ENCODE measurements at regions not wholly inside any gene's neighbourhood (a gene's known extent, or its start where the extent isn't known, plus 50 kb on each side); places are given as distances from the start of the nearest gene placed in this dataset.

DNA sequence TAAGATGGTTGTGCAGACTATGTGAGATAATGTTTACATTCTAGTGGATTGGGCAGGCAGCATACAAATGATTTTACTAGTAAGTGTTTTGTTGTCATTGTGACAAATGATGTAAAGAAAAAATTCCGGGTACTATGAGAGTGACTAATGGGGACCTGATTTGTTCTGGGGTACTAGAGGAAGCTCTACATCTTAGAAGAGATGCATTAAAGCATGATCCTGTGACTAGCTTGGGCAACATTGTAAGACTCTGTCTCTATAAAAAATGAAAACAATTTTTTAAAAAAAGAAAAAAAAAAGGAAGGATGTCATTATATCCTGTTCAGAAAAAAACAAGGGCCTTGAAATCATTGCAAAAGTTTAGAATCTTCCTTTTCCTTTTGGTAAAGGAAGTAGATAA lies 58.1 kb upstream of the MYRIP start:
- no peak for DNase-seq

DNA sequence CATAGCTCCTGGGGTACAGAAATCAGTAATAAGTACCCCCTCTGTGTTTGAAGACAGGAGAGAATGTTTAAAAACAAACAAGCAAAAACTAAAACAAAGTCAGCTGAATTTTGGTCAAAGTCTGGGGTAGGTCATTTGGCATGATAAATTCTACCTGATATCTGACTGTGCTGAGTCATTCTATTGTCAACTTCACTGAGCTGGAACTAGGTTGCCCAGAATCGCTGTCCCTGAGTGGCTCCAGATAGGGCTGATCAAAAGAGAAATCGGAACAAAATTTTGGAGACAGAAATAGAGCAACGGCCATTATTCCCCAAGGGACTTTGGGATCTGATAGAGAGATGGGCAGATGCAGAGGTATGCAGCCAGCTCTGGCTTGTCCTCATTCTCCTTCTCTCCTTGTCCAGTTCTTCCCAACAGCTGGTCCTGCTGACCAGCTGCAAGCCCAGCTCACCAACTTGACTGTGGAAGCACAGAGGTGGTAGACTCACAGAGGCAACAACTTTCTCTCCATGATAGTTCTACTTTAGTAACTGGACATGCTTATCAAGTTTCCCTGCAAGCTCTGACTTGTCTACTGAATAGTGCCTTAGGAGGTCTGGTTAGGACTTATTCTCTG lies 57.3 kb upstream of the MYRIP start:
- DNase-seq: no peak

DNA sequence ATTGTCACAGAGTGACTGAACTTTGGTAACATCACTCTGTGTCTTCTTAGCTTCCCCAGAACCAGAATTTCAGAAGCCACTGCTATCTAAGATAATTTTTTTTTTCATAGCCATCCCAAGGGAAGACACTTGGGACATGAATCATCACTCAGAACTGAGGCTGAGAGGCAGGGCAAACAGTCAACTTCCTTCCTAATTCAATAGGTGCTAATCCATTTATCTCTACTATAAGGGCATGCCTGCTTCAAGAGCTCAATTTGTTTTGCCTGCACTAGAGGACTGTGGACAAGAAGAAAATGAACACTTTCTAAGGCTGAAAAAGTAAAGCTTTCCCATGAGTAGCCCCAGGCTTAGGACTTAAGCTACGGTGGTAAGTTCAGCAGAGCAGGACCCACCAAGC lies 56.7 kb upstream of the MYRIP start:
- no peak for DNase-seq

DNA sequence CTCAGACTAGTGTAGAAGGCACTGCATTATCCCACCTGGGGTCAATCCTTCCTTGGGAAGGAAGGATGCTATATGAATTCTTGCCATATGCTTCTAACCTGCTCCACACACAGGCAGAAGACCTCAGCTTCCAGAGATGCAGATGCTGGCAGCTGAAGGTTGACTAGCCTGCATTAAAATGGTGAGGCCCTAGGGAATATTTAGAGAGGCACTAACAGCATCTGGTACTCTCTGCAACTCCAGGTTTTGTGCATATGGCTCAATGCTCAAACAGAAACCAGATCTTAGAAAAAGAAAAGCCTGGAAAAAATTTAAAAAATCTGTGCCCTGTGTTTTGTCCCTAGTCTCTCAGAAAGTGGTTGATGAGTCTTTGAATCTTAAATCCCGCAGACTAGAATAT lies 56.0 kb upstream of the MYRIP start:
- DNase-seq: peak in 1 of 3 experiments; percentile 11

DNA sequence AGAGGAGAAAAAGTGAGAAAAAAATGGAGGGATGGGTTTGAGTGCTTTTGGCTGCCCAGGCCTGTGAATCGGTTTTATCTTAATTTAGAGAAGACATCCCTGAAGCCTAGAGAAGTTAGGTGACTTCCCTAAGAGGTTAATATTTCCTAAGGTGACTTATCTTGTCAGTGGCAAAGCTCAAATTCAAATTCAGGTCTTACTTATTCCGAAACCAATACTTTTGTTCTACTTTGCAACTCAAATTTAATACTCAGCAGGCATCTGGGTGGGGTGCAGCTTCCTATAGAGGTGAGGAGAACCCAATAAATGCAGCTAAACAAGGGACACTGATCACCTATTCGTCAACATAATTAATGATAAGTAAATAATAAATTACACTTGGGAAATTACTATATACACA lies 54.9 kb upstream of the MYRIP start:
- no peak for DNase-seq

DNA sequence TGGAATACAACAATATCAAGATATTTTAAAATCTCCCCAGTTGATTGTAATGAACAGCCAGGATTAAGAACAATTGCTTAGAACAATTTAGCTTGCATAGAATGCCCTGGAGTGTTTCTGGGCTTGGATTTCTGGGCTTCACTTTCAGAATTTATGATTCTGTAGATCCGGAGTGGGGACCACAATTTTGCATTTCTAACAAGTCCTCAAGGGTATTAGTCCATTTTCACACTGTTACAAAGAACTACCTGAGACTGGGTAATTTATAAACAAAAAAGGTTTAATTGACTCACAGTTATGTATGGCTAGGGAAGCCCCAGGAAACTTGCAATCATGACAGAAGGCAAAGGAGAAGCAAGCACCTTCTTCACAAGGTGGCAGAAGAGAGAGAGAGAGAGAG lies 54.3 kb upstream of the MYRIP start:
- DNase-seq: no peak

DNA sequence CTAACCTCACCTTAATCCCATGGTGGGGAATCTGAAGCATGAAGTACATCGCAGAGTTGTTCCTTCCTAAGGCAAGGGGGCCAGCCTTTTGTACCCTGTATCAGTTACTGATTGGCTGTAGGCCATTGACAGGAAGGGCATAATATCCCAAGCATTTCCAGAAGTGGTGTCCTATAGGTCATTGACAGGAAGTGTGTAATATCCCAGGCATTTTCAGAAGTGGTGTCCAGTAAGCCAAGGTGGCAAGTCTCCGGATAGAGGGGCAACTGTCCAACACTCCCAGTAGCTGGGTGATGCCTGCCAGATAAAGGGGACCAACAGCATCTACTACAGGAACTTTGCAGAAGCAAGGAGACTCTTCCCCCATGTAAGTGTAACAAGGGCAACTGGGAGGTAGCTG lies 52.1 kb upstream of the MYRIP start:
- no peak for DNase-seq

Measured in NCI-H1417 (cell line).